ENCODE measurements at regions not wholly inside any gene's neighbourhood (a gene's known extent, or its start where the extent isn't known, plus 50 kb on each side); places are given as distances from the start of the nearest gene placed in this dataset.
"Not testable (repeated sequence)": the region's sequence is repeated elsewhere in the genome, so short reads cannot be mapped to it uniquely, and the experiment has no call there.

- no peak for TF ChIP-seq CTCF (IDR thresholded peaks at IDR 0.05; ENCODE audit: low read depth, low read length)
- H3K27ac ChIP-seq (ENCODE audit: low read depth, low read length) = no peak overlapping the region
- CTCF ChIA-PET = no interaction called here
- H3K27me3 ChIP-seq (ENCODE audit: control insufficient read depth, insufficient read depth, low read length) = no peaks in the 10 kb centered on the region
- H3K4me3 ChIP-seq (ENCODE audit: low read depth, low read length) = no peak overlapping the region
- peaks cover 7% of the 10 kb centered on the region for H3K9me3 ChIP-seq (ENCODE audit: control insufficient read depth, insufficient read depth, low read length)
- no peak for DNase-seq (ENCODE audit: low read depth, low spot score)
- POLR2A ChIA-PET = no interaction called here
Observed at GRCh38 chr4:65999518-65999871, 329.2 kb upstream of the EPHA5 start.

- CTCF ChIA-PET; DNase-seq (ENCODE audit: low read depth, low spot score); H3K9me3 ChIP-seq (ENCODE audit: control insufficient read depth, insufficient read depth, low read length); H3K27ac ChIP-seq (ENCODE audit: low read depth, low read length); H3K27me3 ChIP-seq (ENCODE audit: control insufficient read depth, insufficient read depth, low read length); POLR2A ChIA-PET; H3K4me3 ChIP-seq (ENCODE audit: low read depth, low read length): not testable (repeated sequence)
Observed at GRCh38 chr4:65998807-65999517, 328.7 kb upstream of the EPHA5 start.

GRCh38 chr4:65983061-65983460 is 312.8 kb upstream of the EPHA5 start:
- TF ChIP-seq CTCF (IDR thresholded peaks at IDR 0.05; ENCODE audit: low read depth, low read length) = no peak
- Histone ChIP-seq H3K4me3 (ENCODE audit: low read depth, low read length) (no peak overlapping the region), H3K27ac (ENCODE audit: low read depth, low read length) (no peak overlapping the region), H3K9me3 (ENCODE audit: control insufficient read depth, insufficient read depth, low read length) (peaks cover 5% of the 10 kb centered on the region; the same call in 1 of the 2 replicates), H3K27me3 (ENCODE audit: control insufficient read depth, insufficient read depth, low read length) (no peaks in the 10 kb centered on the region)
- ChIA-PET CTCF (no interaction called here), POLR2A (no interaction called here)
- DNase-seq (ENCODE audit: low read depth, low spot score) = no peak

GRCh38 chr4:65976287-65976686 is 306.0 kb upstream of the EPHA5 start:
- no peak for DNase-seq (ENCODE audit: low read depth, low spot score)
- ChIA-PET POLR2A (no interaction called here), CTCF (no interaction called here)
- no peak overlapping the region for H3K27ac ChIP-seq (ENCODE audit: low read depth, low read length)
- no peaks in the 10 kb centered on the region for H3K27me3 ChIP-seq (ENCODE audit: control insufficient read depth, insufficient read depth, low read length)
- H3K9me3 ChIP-seq (ENCODE audit: control insufficient read depth, insufficient read depth, low read length) = peaks cover 4% of the 10 kb centered on the region
- TF ChIP-seq CTCF (IDR thresholded peaks at IDR 0.05; ENCODE audit: low read depth, low read length) = no peak
- H3K4me3 ChIP-seq (ENCODE audit: low read depth, low read length) = no peak overlapping the region

GRCh38 chr4:65973186-65973585 is 302.9 kb upstream of the EPHA5 start:
- POLR2A ChIA-PET = no interaction called here

More at GRCh38 chr4:65973186-65973585, 302.9 kb upstream of the EPHA5 start:
- no peaks in the 10 kb centered on the region for H3K27me3 ChIP-seq (ENCODE audit: control insufficient read depth, insufficient read depth, low read length)
- TF ChIP-seq CTCF (IDR thresholded peaks at IDR 0.05; ENCODE audit: low read depth, low read length) = no peak
- peaks cover 4% of the 10 kb centered on the region; the same call in 1 of the 2 replicates for H3K9me3 ChIP-seq (ENCODE audit: control insufficient read depth, insufficient read depth, low read length)
- no peak overlapping the region for H3K4me3 ChIP-seq (ENCODE audit: low read depth, low read length)
- no peak overlapping the region for H3K27ac ChIP-seq (ENCODE audit: low read depth, low read length)
- CTCF ChIA-PET = no interaction called here
- DNase-seq (ENCODE audit: low read depth, low spot score) = no peak

Measured in AG04450 (cell line).